AG08396 (cell line): ENCODE measurements at regions not wholly inside any gene's neighbourhood (a gene's known extent, or its start where the extent isn't known, plus 50 kb on each side); places are given as distances from the start of the nearest gene placed in this dataset.

Experiments
- DNase-seq: peaks from one replicate; pipeline ENCODE4 v3.0.0; 2012; ENCODE audit warnings: low spot score, mixed read lengths

GRCh38 chr9:79780559-79780958 lies 208.8 kb downstream of the TLE4 start:
- no peak for DNase-seq

DNA sequence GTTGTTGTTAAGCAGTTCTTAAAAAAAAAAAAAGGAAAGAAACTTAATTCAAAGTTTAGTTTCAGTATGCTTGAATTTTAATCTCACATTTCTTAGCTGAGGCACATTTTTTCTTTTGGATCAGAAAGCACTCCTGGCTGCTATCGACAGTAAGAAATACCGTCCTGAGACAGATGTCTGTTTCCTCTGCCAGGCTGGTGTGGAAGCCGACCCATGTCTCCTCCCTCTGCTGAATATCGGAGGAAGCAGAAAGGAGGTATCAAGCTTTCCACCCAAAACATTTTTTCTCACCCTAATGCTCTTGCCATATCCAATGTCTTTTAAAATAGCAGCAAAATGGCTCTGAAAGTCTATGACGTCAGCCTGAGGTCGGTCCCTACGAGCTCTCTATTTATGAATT lies 208.1 kb downstream of the TLE4 start:
- DNase-seq, result no peak

GRCh38 chr9:79778581-79778980 lies 206.8 kb downstream of the TLE4 start:
- no peak for DNase-seq

- DNase-seq, result no peak
Observed at GRCh38 chr9:79776581-79776980, 204.8 kb downstream of the TLE4 start.
